Esophagus muscularis mucosa (tissue), 4 donors: ENCODE measurements at regions not wholly inside any gene's neighbourhood (a gene's known extent, or its start where the extent isn't known, plus 50 kb on each side); places are given as distances from the start of the nearest gene placed in this dataset.

ENCODE experiments used
- CTCF ChIP-seq, 3 experiments: fragments of 200-600 bp in 2 of 3; fragments of 450-650 bp in 1 of 3; sonication (generic) in 2 of 3; IDR thresholded peaks; one replicate each; pipeline ENCODE4 v1.5.1; 2017 to 2019; ENCODE audit warnings: antibody characterized with exemption in 3 of 3, mild to moderate bottlenecking in 2 of 3, moderate library complexity in 1 of 3
- EP300 ChIP-seq: sonication (generic); formaldehyde crosslinking; IDR thresholded peaks from one replicate; pipeline ENCODE4 v1.6.1; 2017; ENCODE audit warnings: antibody characterized with exemption
- POLR2A ChIP-seq: fragments of 450-650 bp; IDR thresholded peaks from one replicate; pipeline ENCODE4 v1.6.1; 2017; ENCODE audit warnings: antibody characterized with exemption, moderate library complexity, mild to moderate bottlenecking, low read depth

GRCh38 chr11:37533087-37533486 is 935.1 kb upstream of the RAG2 start:
- no peak for TF ChIP-seq CTCF (IDR thresholded peaks at IDR 0.05)
- TF ChIP-seq EP300: no peak
- no peak for TF ChIP-seq POLR2A
